8988T (cell line): ENCODE measurements at regions not wholly inside any gene's neighbourhood (a gene's known extent, or its start where the extent isn't known, plus 50 kb on each side); places are given as distances from the start of the nearest gene placed in this dataset.

ENCODE experiments used
- DNase-seq: peaks from one replicate; pipeline ENCODE4 v3.0.0; 2011

DNA sequence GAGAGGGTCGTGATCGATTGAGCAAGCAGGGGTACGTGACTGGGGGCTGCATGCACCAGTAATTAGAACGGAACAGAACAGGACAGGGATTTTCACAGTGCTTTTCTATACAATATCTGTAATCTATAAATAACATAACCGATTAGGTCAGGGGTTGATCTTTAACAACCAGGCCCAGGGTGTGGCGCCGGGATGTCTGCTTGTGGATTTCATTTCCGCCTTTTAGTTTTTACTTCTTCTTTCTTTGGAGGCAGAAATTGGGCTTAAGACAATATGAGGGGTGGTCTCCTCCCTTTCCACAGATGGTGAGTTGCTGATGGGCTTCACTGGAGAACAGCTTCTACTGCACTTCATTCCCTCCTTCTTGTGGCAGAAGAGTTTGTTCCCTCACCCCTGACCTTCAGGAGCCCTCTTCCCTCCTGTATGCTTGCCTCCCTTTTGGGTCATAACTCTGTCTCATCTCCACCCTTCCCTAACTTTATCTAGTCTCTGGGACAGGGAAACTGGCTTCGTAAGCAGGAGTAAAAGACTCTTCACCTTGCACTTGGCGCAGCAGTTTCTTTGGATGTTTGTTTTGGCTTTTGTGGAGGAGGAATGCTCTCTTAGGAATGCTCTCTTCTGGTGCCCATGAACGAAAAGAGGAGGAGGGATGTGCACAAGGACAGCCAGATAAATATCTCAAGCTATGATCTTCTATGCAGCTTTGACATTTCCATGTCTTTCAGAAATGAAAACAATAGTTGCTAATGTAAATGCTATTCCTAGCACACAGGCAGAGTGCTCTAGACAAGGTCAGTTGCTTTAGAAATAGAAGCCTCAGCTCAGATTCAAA, 139.8 kb upstream of the RPS23 start:
- no peak for DNase-seq

DNA sequence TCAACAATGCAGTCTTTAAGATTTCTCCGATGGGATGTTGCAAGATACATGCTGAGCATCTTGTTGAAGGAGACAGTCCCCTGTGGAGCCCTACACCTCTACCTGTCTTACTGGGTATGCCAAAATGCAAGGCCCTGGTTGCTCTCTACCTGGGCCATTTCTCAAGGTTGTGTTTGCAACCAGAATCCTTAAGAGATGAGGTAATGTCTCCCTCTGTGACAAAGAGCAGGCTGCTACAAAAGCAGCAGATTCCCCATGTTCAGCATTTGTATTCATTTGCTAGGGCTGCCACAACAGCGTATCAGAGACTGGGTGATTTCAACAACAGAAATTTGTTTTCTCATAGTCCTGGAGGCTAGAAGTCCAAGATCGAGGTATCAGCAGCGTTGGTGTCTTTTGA, 138.4 kb upstream of the RPS23 start:
- DNase-seq = no peak

DNA sequence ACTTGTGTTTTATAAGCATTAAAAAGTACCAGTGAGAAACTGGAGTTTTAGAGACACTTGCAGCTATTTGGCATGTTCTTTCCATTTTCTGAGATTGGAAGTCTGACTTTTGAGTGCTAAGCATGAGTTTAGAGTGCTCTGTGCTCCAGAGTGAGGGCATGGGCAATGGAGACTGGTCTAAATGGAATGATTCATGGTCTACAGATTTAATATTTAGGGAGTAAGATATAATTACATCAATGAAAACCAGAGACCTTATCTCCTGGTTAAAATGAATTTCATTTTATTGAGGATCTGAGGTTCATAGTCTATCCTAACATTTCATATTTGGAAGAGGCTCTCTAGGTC, 135.9 kb upstream of the RPS23 start:
- DNase-seq = no peak

DNA sequence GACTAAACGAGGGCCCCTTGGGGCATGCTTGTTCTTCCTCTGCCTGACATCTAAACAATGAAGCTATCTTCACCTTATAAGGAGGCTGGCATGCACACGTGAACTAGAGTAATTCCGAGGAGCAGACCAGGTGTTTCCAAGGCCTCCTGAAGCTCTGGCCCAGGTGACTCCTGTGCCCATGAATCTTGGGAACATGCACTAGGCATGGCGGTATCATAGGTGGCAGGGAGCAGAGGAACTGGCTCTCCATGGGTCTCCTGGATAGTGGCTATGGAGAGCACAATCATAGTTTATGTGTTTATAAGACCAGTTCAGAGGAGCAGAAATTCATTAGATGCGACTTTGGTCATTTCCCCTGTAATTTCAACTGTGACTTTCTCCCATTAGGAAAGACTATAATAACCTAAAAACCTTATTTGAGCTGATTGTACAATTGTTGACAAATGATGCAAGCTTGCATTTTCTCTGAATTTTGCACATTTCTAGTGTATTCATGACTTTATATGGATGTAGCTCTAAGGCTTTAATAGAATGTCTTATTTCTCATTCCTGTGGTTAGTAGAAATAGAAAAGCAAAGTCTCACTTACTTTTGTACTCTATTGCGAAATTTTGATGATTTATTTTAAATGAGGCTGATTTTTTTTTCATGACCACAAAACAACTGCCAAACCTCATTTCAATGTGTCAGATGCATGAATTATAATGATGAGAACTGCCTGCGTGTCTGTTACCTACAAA, 135.3 kb upstream of the RPS23 start:
- no peak for DNase-seq

DNA sequence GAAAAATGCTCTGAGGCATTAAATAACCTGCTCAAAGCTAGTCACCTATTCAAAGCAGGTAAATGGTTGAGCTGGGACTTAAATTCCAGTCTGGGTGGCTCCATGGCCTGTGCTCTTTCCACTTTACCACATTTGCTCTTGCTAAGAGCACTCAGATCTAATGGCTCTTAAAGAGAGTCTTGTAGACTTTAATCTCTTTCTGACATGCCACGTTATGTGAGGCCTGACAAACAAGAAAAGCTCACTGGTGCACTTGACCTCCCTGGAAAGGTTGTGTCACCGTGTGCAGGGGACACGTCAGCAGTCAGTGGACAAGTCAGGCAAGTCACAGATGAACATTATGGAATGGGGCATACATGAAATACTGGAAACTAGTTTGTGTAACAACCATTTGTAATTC, 129.9 kb upstream of the RPS23 start:
- DNase-seq = no peak

DNA sequence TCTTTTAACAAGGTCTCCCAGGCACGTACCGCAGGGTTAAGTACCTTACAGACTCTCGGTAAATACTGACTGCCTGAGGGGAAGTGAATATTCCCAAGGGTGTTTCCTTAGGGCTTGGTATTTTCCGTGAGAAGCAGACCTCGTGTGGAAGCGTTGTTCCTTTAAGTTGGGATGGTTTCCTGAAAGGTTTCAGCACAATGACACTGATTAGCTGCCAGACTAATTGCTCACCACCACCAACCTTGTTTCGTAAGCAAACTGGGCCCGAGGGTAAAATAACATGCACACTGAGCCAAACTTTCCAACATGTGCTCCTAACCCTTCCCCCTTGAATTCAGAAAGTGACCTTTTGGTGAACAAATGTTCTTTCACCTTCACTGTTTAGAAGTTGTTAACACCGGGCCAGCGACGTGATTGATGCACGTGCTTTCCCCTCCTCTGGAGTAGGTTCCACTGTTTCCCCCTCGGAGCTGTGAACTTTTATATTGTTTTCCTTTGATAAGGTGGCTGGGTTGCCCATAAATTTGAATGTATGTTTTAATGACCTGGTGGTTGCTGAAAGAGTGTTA, 128.1 kb upstream of the RPS23 start:
- no peak for DNase-seq

DNA sequence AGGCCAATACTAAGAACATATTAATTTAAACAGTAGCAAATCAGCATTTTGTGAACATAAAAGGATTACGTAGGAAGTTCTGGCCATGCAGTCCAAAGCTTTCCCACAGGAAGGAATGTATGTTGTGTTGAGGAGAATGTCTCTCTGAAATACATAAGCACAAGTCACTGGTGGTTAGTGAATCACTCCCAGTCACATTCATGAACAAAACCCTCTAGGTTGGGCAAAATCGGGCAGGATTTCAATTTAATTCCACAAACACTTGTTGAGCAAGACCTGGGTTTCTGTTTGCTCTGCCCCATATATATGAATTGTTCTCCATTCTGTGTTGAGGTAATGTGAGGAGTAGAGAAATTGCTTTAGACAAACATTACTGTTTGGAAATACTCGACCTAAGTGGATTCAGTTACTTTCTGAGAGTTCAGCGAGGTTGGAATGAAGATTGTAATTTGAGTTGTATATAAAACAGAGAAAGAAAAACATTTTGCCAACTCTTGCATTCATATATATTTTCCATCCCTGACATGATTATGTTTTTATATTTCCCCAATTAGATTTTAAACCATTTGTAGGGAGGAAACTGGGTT, 127.6 kb upstream of the RPS23 start:
- DNase-seq = no peak

DNA sequence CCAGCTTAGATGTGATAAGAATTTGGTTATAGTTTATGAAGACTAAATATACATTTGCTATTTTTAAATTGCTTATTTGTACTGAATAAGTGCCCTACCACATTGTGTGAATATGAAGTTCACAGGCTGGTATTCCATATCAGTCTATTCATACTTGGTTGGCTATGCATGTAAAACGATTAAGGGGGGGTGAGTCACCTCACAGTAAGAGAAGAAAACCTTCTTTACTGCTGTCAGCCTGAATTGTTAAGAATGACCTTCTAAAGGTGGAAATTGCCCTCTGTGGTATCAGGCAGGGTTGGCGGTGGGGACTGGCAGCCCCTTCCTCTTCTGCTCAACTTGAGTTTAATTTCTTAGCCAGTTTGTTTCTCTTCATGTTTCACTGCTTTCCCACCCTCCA, 127.0 kb upstream of the RPS23 start:
- DNase-seq = no peak

DNA sequence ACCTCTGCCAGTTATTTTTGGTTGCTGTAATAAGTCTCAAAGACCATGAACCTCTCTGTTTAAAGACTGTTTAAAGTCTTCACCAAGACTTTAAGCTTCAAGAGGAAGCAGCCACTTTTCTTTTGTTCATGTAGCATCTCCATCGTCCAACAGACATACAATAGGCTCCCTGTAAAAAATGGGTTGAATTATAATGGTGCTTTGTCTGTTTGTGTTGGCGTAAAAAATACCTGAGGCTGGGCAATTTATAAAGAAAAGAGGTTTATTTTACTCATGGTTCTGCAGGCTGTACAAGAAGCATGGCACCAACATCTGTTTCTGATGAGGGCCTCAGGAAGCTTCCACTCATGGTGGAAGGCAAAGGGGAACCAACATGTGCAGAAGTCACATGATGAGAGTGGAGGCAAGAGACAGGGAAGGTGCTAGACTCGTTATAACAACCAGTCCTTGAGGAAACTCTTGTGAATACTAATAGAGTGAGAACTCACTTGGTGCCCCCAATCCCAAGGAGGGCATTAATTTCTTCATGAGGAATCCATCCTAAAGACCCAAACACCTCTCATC, 126.3 kb upstream of the RPS23 start:
- DNase-seq = no peak

DNA sequence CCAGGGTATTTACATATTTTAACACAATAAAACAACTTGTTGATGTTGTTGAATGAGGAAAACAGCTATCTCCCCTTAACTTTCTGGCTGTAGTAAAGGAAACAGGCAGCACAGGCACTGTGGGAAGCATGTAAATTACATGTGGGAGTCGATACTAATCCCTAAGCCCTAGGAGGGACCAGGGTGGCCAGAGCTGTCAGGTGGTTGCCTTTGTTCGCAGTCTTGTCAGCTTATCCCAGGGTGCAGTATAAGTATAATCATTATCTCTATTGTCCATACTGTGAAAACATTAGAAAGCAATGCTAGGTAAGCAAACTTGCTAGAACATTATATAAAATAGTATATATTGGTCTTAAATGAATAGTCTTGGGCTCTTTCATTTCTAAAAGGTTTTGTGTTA, 125.6 kb upstream of the RPS23 start:
- DNase-seq = no peak

DNA sequence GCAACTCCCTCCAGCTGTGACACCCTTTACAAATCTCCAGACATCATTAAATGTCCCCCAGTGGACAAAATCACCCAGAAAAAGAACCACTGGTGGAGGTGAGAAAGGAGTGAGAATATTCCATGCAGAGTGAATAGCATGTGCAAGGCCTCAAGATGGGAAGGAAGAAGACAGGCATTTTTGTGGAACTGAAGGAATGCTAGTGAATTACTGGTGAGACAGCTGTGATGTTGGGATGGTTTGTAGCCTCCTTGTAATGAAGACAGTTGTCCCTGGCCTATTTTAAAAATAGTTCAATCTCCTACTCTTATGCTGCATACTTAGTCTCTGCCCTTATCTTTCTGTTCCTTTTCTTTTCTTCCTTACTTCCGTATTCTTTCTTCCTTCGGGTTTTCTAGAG, 124.9 kb upstream of the RPS23 start:
- DNase-seq = no peak

DNA sequence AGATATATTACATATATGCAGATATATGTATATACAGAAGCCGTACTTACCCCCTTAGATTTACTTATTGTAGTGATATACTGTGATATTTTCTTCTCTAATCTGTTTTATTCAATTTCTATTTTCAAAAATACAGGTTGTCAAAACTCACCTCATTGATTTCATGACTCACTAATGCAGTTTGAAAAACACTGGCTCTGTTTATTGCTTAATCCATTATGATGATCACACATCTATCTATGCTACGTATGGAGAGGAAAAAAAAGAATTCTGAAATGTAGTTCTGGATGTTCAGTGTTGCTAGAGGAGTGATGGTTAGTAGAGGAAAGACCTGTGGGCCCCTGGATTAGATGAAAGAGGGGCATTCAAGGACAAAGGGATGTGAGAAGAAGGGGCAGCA, 121.0 kb upstream of the RPS23 start:
- no peak for DNase-seq

DNA sequence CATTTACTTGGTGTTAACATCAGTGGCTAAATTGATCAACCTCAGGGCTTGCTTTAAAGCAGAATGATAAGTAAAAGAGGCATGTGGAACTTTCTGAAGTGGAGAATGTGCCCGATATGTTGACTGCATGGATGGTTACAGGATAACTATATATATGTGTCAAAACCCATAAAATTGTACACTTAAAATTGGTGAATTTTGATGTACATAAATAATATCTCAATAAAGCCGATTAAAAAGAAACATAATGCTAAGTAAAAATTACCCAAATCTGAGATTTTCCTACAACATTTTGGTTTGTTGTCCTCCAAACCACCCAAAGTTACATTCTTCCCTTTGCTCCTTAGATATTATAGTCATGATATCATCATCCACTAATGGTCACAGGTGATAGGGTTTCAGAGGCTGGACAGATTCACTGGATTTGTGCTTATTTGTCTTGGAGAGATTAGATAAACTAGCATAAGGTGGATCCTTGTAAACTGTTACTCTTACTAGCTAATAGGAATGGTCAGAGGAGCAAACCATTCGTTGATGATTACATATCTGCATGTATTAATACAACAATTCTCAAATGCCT, 119.7 kb upstream of the RPS23 start:
- DNase-seq = no peak

DNA sequence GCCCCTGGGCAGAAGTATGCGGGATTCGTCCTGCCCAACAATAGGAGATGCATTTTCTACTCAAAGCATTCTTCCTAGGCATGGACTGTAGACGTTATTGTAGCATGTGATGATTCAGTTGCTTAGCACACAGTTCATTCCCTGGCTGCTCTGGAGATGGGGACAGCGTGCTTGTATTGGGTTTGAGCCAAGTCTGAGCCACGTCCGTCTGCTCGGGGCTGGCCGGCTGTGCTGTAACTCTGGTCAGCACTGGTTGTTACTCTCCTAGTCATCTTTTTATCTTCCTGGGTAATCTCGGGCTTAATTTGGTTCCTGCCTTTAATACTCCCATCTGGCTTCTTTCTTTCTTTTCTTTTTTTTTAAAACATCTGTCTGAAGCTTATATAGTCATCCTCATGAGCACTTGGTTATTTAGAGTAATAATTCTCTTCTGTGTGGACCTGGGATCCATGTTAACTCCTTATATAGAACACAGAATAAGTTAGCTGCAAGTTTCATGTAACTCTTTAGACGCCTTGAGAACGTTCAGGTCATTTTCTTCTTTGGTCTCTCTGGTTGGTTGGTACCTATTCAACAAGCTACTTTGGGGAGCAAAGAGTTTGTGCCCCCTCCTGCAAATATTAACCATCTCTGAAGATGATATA, 118.8 kb upstream of the RPS23 start:
- no peak for DNase-seq

DNA sequence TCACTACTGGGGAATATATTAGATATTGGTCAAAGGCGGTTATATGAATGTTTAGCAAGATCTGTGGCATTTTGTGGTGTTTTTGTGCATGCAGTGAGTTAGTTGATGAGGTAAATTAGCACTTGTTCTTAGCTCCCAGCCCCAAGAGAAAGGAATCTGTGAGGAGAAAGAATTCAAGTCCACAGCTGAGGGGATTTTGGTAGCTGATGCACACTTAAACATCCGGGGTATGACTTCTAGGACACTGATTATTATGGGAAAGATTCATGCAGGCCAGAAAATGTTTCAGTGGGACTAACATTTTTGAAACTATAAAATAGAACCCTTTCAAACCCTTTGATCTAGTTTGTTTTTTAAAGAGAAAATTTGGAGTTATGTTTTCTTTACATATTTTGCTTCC, 118.2 kb upstream of the RPS23 start:
- no peak for DNase-seq

DNA sequence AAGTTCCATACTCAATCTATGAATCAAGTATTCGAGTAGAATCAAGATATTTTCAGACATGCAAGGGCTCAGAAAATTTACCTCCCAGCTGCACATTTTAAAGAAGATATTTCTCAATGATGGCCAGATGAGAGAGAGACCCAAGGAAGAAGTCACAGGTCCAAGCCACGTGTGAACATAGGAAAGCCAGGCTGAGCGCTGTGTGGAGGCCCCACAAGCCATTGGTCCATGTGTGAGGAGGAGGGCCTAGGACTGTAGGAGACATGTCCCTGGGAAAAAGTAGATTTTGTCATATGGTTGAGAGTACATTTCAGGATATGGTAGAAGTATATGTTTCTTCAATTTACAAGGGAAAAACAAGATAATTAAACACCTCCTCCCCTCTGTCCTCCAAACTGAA, 115.8 kb upstream of the RPS23 start:
- DNase-seq = no peak

DNA sequence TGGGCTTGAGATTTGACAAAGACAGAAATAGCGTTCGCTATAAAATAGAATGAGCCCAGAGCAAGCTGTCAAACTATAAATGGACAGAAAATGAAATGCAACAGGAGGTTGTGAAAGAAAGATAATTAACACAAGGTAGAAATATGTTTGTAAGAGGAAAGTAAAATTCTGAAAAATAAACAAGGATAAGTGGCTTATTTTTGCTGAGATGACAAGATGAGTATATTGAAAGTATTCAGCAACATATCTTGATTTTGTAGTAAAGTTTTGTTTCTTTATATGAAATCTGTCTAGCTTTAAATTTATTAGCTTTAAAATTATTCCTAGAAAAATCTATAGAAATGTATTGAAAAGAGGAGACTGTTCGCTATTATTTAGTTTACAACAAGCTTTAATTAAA, 111.9 kb upstream of the RPS23 start:
- DNase-seq = no peak

DNA sequence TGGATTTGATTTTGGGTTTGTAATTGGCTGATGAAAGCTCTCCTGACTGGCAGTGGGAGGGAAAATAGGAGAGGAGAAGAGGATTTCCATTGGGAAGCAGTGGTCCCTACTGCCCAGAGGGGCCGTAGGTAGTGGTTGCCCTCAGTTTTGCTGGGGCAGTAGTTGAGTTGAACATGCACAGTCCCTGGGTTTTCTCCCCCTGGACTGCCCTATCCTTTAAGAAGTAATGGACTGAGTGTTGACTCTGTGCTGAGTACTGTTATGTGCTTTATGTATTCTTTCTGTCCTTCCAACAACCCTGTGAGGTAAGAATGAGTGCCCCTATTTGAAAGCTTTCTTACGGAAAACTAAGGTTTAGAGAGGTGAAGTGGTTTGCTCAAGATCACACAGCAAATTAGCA, 111.2 kb upstream of the RPS23 start:
- no peak for DNase-seq

DNA sequence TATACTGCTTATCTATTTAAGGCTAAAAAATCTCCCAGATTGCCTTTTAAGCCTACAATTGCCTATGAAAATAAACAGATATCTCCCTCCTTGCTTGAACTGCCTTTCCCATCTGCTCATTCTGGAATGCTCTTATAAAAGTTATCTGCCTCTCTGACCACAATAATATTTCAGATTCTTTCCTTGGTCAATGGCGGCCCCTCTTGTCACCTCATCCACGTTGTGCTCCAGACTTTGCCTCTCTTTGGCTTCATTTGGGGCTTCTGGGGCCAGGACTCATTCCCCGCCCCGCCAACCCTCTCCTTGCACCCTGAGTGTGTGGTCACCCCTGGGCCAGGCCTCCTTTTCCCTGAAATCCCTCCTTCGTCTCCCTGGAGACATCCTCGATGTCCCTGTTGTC, 110.0 kb upstream of the RPS23 start:
- DNase-seq = no peak

DNA sequence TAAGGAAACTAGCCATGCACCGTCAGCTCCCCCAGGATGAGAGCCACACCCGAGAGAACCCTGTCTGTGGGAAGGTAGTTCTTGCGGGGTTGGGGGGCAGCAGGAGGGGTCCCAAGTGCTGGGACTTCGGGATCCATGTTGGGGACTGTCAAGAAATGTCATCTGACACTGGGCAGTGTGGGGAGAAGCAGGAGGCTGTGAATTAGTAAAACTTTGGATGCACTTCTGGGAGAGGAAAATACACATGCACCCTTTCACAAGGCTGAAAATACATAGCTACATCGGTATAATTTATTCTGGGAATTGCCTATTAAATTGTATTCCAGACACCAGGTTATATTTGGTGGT, 109.6 kb upstream of the RPS23 start:
- no peak for DNase-seq

DNA sequence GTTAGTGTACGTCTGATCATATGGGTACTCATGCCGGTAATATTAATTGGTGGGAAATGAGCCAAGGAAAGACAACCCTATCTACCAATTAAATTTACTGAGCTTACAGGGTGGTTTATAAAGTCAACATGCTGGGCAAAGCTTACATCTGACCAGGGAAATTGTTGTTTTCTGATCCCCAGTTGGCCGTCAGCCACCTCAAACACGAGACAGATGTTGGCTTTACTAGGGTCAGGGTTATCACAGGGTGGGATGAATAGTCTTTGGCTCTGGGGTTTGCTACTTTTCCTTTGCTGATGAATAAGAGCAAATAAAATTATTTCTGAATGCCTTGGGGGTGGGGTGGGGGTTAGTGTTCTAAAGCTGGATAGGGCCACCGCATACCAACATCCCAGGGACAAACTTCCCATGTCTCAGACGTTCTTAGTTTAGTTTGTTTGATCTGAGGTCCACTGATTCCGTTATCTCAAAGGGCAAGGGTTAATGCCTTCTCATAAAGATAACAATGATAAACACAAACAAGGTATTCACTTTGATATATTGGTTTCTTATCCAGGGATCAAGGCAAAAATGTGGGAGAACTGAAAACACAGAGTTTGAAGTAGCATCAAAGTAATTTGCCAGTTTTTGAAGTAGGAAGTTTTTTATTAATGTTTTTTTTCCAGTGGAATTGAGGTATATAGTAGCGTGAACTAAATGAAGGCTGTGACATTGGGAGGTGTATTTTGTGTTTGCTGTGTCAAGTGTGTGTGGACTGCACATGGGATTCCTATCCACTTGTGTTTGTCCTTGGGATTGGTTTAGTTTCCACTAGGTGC, 109.1 kb upstream of the RPS23 start:
- DNase-seq = no peak

DNA sequence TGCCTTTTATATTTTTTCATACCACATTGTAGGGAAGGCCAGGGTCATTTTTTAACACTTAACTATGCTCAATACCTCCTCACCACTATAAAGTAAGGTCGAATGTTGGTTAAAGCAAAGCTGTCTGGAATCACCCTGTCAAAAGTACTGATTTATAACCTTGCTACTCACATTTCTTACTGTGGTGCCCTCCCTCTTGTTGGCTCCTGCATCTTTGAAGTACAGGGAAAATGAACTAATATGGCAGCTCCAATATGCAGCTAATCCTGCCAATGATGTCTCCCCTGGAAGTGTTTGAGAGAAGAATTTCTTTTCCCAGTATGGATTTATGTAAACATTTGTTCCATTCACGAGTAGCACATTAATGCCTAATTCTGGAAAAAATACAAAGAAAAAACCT, 108.4 kb upstream of the RPS23 start:
- DNase-seq = no peak
